RWPE1 (cell line): ENCODE measurements at regions not wholly inside any gene's neighbourhood (a gene's known extent, or its start where the extent isn't known, plus 50 kb on each side); places are given as distances from the start of the nearest gene placed in this dataset.

Experiments
- CTCF ChIA-PET: fragments of 350-600 bp; sonication (Branson Sonifier 250); formaldehyde crosslinking; extraction: SDS; loops from one replicate; lab custom pipeline; 2021; lab: Yijun Ruan, JAX
- POLR2A ChIA-PET: fragments of 400-600 bp; formaldehyde crosslinking; extraction: SDS; loops from one replicate; lab custom pipeline; 2020; ENCODE audit warnings: antibody characterized with exemption; ENCODE audit not compliant: low non-redundant PET; lab: Yijun Ruan, JAX
- DNase-seq: peaks from one replicate; pipeline ENCODE4 v3.0.0; 2012; ENCODE audit warnings: low spot score
- H3K27ac ChIP-seq: fragments of 450-650 bp; 2 replicates; pipeline ENCODE4 v1.5.1; 2017
- TF ChIP-seq, protein P1 (sequence below): fragments of 450-650 bp; conservative IDR thresholded peaks from 2 replicates; pipeline ENCODE4 v1.5.1; 2017; ENCODE audit warnings: low read depth, mild to moderate bottlenecking

GRCh38 chr7:53272081-53272480 lies 236.6 kb downstream of the POM121L12 start:
- TF ChIP-seq, protein P1, sequence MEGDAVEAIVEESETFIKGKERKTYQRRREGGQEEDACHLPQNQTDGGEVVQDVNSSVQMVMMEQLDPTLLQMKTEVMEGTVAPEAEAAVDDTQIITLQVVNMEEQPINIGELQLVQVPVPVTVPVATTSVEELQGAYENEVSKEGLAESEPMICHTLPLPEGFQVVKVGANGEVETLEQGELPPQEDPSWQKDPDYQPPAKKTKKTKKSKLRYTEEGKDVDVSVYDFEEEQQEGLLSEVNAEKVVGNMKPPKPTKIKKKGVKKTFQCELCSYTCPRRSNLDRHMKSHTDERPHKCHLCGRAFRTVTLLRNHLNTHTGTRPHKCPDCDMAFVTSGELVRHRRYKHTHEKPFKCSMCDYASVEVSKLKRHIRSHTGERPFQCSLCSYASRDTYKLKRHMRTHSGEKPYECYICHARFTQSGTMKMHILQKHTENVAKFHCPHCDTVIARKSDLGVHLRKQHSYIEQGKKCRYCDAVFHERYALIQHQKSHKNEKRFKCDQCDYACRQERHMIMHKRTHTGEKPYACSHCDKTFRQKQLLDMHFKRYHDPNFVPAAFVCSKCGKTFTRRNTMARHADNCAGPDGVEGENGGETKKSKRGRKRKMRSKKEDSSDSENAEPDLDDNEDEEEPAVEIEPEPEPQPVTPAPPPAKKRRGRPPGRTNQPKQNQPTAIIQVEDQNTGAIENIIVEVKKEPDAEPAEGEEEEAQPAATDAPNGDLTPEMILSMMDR: no peak
- no peak for DNase-seq
- ChIA-PET CTCF (no interaction called here), POLR2A (no interaction called here)
- no peak overlapping the region for H3K27ac ChIP-seq

GRCh38 chr7:53281312-53281711 lies 245.9 kb downstream of the POM121L12 start:
- H3K27ac ChIP-seq: no peak overlapping the region
- DNase-seq: no peak
- TF ChIP-seq, protein P1: no peak
- ChIA-PET CTCF (no interaction called here), POLR2A (no interaction called here)

DNA sequence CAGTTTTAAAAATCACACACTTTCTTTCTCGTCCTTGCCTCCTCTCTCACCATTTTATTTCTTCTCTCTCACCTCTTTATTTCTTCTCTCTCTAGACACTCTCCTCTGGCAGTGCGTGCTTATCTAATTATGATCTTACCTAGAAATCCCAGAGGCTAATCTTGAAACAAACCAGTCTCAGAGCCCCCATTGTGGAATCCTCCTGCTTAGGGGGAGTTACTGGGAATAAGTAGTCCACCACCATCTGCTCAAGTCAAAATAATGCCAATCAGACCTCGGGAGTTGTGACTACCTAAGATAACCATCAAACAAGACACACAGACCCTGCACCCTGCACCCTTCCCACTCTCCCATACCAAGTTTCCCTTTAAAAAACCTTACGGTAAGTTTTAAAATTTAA lies 256.9 kb downstream of the POM121L12 start:
- ChIA-PET POLR2A (no interaction called here), CTCF (no interaction called here)
- no peak for DNase-seq
- no peak overlapping the region for H3K27ac ChIP-seq
- TF ChIP-seq, protein P1: no peak

DNA sequence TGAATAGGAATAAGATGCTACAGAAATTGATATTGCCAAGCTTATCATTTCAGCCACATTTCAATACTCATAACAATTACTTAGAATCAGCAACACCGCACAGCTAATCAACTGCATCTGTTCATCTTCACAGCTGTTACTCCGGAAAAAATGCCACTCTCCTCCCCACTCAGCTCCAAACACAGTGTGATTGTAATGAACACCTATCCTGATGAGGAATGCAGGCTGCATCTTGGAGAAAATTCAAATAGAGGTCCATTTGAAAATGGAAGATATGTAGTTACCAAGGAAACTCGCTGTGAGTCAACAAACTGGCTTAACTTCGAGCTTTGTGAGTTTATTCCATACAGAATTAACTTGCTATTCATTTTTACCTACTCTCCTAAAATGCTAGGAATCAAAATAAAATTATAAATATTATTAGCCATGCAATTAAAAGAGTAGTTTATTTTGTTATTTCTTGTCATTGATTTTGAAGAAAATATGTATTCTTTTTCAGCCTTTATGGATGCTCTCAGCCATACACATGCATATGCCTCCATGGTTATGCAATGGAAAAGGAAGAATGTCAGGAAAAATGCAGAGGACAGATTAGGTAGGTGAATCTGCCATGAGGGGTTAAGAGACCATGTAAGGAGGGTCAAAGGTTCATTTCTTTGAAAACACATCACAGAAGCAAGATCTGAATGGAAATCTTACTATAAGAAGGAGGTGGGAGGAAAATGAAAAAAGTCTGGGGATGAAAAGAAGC lies 267.2 kb downstream of the POM121L12 start:
- ChIA-PET POLR2A (no interaction called here), CTCF (interaction anchor here (0.6 kb wide), 1 partner anchor 1413 kb away, joined by 3 read pairs; no protein-coding TSS in a partner anchor)
- TF ChIP-seq, protein P1: no peak
- no peak overlapping the region for H3K27ac ChIP-seq
- DNase-seq: no peak

- no peak for DNase-seq
- CTCF ChIA-PET: no interaction called here
- H3K27ac ChIP-seq: no peak overlapping the region
- POLR2A ChIA-PET: no interaction called here
- TF ChIP-seq, protein P1: no peak
Measured at GRCh38 chr7:53303781-53304180, 268.3 kb downstream of the POM121L12 start.

- no peak overlapping the region for H3K27ac ChIP-seq
- ChIA-PET POLR2A (no interaction called here), CTCF (no interaction called here)
- no peak for DNase-seq
- TF ChIP-seq, protein P1: no peak
Measured at GRCh38 chr7:53306846-53307245, 271.4 kb downstream of the POM121L12 start.
